Gastrocnemius medialis (tissue), 4 donors: ENCODE measurements at regions not wholly inside any gene's neighbourhood (a gene's known extent, or its start where the extent isn't known, plus 50 kb on each side); places are given as distances from the start of the nearest gene placed in this dataset.

Source experiments
- CTCF ChIP-seq, 5 experiments: fragments of 450-650 bp in 3 of 5; fragments of 200-600 bp in 2 of 5; sonication (generic) in 2 of 5; IDR thresholded peaks in 4 of 5; conservative IDR thresholded peaks in 1 of 5; 1 replicate in 4 of 5; 2 replicates in 1 of 5; pipeline ENCODE4 v1.5.1; 2016 to 2019; ENCODE audit warnings: antibody characterized with exemption in 5 of 5, mild to moderate bottlenecking in 3 of 5, moderate library complexity in 3 of 5
- POLR2A ChIP-seq, 2 donors: fragments of 450-650 bp; IDR thresholded peaks; one replicate each; pipeline ENCODE4 v1.6.1; 2017; ENCODE audit warnings: antibody characterized with exemption in 2 of 2, mild to moderate bottlenecking in 2 of 2, moderate library complexity in 2 of 2

GRCh38 chr9:29144476-29144875, 1571.2 kb upstream of the C9orf72 start:
- TF ChIP-seq CTCF (IDR thresholded peaks at IDR 0.05 in 4 of 5, conservative IDR thresholded peaks at IDR 0.05 in 1 of 5) (no peak), POLR2A (IDR thresholded peaks at IDR 0.05) (no peak)
